ENCODE measurements at regions not wholly inside any gene's neighbourhood (a gene's known extent, or its start where the extent isn't known, plus 50 kb on each side); places are given as distances from the start of the nearest gene placed in this dataset.
"Not testable (repeated sequence)": the region's sequence is repeated elsewhere in the genome, so short reads cannot be mapped to it uniquely, and the experiment has no call there.

- no peak overlapping the region for H3K9ac ChIP-seq
- H3K27ac ChIP-seq: no peak overlapping the region
- H4K20me1 ChIP-seq: no peaks in the 10 kb centered on the region
- no peaks in the 10 kb centered on the region for H3K9me3 ChIP-seq (replicated peaks in 1 of 11)
- H3K27me3 ChIP-seq: no peaks in the 10 kb centered on the region
- H3K4me2 ChIP-seq: no peak overlapping the region
- TF ChIP-seq Cebpa-rat (IDR thresholded peaks at IDR 0.05): no peak
- H3K36me3 ChIP-seq: no peaks in the 10 kb centered on the region
- no peaks in the 10 kb centered on the region for H3K4me1 ChIP-seq
- H3K4me3 ChIP-seq: no peak overlapping the region
Observed at GRCh38 chr6:68038815-68039408, 596.2 kb upstream of the ADGRB3 start.

DNA sequence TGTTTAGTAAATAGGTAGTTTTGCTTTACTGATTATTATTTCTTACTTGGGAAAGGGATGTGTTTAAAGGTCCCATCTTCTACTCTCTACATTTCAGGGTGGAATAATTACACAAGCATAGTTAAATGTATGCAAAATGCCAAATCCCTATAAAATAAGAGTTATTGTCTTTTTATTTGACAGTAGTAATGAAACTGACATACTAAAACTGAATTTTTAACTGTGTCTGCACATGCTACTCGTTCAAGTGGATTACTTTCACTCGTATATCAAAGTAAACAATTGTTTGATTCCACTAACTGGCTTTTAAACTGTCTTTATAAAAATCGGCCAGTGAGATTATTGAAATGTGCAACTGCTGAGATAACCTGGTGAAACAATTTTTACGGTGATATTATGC is 602.9 kb upstream of the ADGRB3 start:
- no peaks in the 10 kb centered on the region for H4K20me1 ChIP-seq
- H3K27me3 ChIP-seq: no peaks in the 10 kb centered on the region
- no peaks in the 10 kb centered on the region for H3K4me1 ChIP-seq
- H3K9ac ChIP-seq: no peak overlapping the region
- H3K4me2 ChIP-seq: no peak overlapping the region
- H3K36me3 ChIP-seq: no peaks in the 10 kb centered on the region
- H3K4me3 ChIP-seq: no peak overlapping the region
- no peak for TF ChIP-seq Cebpa-rat (IDR thresholded peaks at IDR 0.05)
- no peak overlapping the region for H3K27ac ChIP-seq
- no peaks in the 10 kb centered on the region for H3K9me3 ChIP-seq (replicated peaks in 1 of 11)

GRCh38 chr6:68031054-68031453 is 604.0 kb upstream of the ADGRB3 start:
- Histone ChIP-seq H4K20me1 (no peaks in the 10 kb centered on the region), H3K9ac (no peak overlapping the region)
- TF ChIP-seq Cebpa-rat (IDR thresholded peaks at IDR 0.05): no peak

GRCh38 chr6:68026483-68026882 is 608.6 kb upstream of the ADGRB3 start:
- no peak for TF ChIP-seq Cebpa-rat (IDR thresholded peaks at IDR 0.05)
- no peak overlapping the region for H3K9ac ChIP-seq
- no peak overlapping the region for H3K27ac ChIP-seq
- H4K20me1 ChIP-seq: no peaks in the 10 kb centered on the region
- no peak overlapping the region for H3K4me2 ChIP-seq
- H3K27me3 ChIP-seq: no peaks in the 10 kb centered on the region
- H3K9me3 ChIP-seq (replicated peaks in 1 of 11): no peaks in the 10 kb centered on the region
- no peak overlapping the region for H3K4me3 ChIP-seq
- no peaks in the 10 kb centered on the region for H3K4me1 ChIP-seq
- no peaks in the 10 kb centered on the region for H3K36me3 ChIP-seq

More at GRCh38 chr6:68031054-68031453, 604.0 kb upstream of the ADGRB3 start:
- no peak overlapping the region for H3K27ac ChIP-seq
- no peaks in the 10 kb centered on the region for H3K27me3 ChIP-seq
- H3K4me2 ChIP-seq: no peak overlapping the region
- H3K4me3 ChIP-seq: no peak overlapping the region
- H3K36me3 ChIP-seq: no peaks in the 10 kb centered on the region
- no peaks in the 10 kb centered on the region for H3K9me3 ChIP-seq (replicated peaks in 1 of 11)
- no peaks in the 10 kb centered on the region for H3K4me1 ChIP-seq

DNA sequence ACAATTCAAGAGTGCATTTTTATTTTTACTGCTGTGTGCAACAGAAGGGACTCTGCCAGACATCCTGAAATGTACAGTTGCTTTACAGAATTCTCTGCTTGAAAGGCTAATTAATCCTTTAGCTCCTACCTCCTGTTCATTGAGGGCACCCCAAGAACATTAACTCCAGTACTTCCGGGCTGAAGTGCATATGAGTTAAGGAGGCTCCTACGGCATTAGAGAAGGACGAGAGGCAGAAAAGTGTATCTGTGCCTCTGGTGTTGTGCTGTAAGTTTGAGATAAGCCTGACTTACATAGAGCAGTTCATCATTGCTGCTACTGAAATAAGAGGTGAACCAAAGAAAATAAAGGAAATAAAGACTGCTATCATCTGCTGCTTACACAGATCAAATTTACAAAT is 609.3 kb upstream of the ADGRB3 start:
- no peak for TF ChIP-seq Cebpa-rat (IDR thresholded peaks at IDR 0.05)
- Histone ChIP-seq H3K9ac (no peak overlapping the region), H3K27ac (no peak overlapping the region), H4K20me1 (no peaks in the 10 kb centered on the region), H3K9me3 (replicated peaks in 1 of 11) (no peaks in the 10 kb centered on the region), H3K4me2 (no peak overlapping the region), H3K36me3 (no peaks in the 10 kb centered on the region), H3K27me3 (no peaks in the 10 kb centered on the region), H3K4me1 (no peaks in the 10 kb centered on the region), H3K4me3 (no peak overlapping the region)

DNA sequence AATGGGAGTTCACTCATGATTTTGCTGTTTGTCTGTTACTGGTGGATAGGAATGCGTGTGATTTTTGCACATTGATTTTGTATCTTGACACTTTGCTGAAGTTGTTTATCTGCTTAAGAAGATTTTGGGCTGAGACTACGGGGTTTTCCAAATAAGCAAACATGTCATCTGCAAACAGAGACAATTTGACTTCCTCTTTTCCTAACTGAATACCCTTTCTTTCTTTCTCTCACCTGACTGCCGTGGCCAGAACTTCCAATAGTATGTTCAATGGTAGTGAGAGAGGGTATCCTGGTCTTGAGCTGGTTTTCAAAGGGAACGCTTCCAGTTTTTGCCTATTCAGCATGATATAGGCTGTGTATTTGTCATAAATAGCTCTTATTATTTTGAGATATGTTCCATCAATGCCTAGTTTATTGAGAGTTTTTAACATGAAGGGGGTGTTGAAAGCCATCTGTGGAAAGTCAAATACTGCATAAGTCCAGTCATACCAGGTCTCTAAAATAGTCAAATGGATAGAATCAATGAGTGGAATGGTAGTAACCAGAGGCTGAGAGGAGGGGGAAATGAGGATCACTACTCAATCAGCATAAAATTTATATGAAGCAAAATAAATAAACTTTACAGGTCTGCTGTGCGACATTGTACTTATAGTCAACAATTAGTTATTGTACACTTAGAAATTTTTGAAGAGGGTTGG is 610.4 kb upstream of the ADGRB3 start:
- no peak for TF ChIP-seq Cebpa-rat (IDR thresholded peaks at IDR 0.05)
- H3K4me1 ChIP-seq: no peaks in the 10 kb centered on the region
- H3K27ac ChIP-seq: no peak overlapping the region
- no peak overlapping the region for H3K4me2 ChIP-seq
- no peaks in the 10 kb centered on the region for H3K36me3 ChIP-seq
- H3K9ac ChIP-seq: no peak overlapping the region
- no peak overlapping the region for H3K4me3 ChIP-seq
- H3K27me3 ChIP-seq: no peaks in the 10 kb centered on the region
- no peaks in the 10 kb centered on the region for H4K20me1 ChIP-seq
- H3K9me3 ChIP-seq (replicated peaks in 1 of 11): no peaks in the 10 kb centered on the region

GRCh38 chr6:68022968-68023367 is 612.1 kb upstream of the ADGRB3 start:
- not testable (repeated sequence) for H3K36me3 ChIP-seq; H3K27ac ChIP-seq; H3K4me3 ChIP-seq; H3K4me2 ChIP-seq; H3K9me3 ChIP-seq (replicated peaks in 1 of 11); H3K9ac ChIP-seq; H4K20me1 ChIP-seq; H3K27me3 ChIP-seq; H3K4me1 ChIP-seq

DNA sequence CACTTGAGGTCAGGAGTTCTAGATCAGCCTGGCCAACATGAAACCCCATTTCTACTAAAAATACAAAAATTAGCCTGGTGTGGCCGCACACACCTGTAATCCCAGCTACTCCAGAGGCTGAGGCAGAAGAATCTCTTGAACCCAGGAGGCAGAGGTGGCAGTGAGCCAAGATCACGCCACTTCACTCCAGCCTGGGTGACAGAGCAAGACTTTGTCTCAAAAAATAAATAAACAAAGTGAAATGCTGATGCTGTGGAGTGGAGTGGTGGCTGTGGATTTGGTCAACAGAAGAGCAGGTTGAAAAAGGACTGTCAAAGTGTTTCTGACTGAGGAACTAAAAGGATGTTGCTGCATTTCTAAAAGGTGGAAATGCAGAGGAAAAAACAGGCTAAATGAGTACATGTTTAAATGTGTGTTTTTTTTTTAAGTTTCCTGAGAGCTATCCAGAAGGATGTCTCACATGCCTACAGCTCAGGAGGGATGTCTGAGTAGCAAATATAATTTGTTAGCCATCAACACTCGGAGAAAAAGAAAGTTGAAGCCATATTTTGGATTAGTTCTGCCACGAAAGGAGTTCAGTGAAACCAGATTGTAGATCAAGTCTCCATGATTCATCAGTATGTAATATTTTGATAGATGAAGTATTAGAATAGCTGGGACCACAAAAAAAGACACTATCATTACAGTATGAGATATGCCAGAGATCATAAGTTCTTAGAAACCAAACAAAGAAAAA is 621.1 kb upstream of the ADGRB3 start:
- Histone ChIP-seq H3K9me3 (replicated peaks in 1 of 11) (no peaks in the 10 kb centered on the region), H3K27me3 (no peaks in the 10 kb centered on the region), H3K4me3 (no peak overlapping the region), H3K9ac (no peak overlapping the region), H4K20me1 (no peaks in the 10 kb centered on the region), H3K4me2 (no peak overlapping the region), H3K36me3 (no peaks in the 10 kb centered on the region), H3K27ac (no peak overlapping the region), H3K4me1 (no peaks in the 10 kb centered on the region)
- TF ChIP-seq Cebpa-rat (IDR thresholded peaks at IDR 0.05): no peak

- Histone ChIP-seq H3K9me3 (replicated peaks in 1 of 11) (no peaks in the 10 kb centered on the region), H3K4me1 (0 out of 20 replicates have a peak, but pooled peaks cover 0 to 8% (median 0%) of the 10 kb centered on the region in 10 experiments), H3K36me3 (no peaks in the 10 kb centered on the region), H3K27me3 (no peaks in the 10 kb centered on the region), H3K4me2 (no peak overlapping the region), H3K9ac (no peak overlapping the region), H3K4me3 (no peak overlapping the region), H3K27ac (no peak overlapping the region), H4K20me1 (no peaks in the 10 kb centered on the region)
- no peak for TF ChIP-seq Cebpa-rat (IDR thresholded peaks at IDR 0.05)
Observed at GRCh38 chr6:68012822-68013221, 622.3 kb upstream of the ADGRB3 start.

GRCh38 chr6:68010936-68011335 is 624.1 kb upstream of the ADGRB3 start:
- TF ChIP-seq Cebpa-rat (IDR thresholded peaks at IDR 0.05): no peak
- H3K4me2 ChIP-seq: no peak overlapping the region
- no peak overlapping the region for H3K9ac ChIP-seq
- no peaks in the 10 kb centered on the region for H3K9me3 ChIP-seq (replicated peaks in 1 of 11)
- 0 out of 20 replicates have a peak, but pooled peaks cover 0 to 8% (median 0%) of the 10 kb centered on the region in 10 experiments for H3K4me1 ChIP-seq
- no peak overlapping the region for H3K27ac ChIP-seq
- H3K36me3 ChIP-seq: no peaks in the 10 kb centered on the region
- H3K4me3 ChIP-seq: no peak overlapping the region
- H3K27me3 ChIP-seq: no peaks in the 10 kb centered on the region
- H4K20me1 ChIP-seq: no peaks in the 10 kb centered on the region
